ENCODE measurements at regions not wholly inside any gene's neighbourhood (a gene's known extent, or its start where the extent isn't known, plus 50 kb on each side); places are given as distances from the start of the nearest gene placed in this dataset.

- no peak for TF ChIP-seq CTCF (conservative IDR thresholded peaks at IDR 0.05)
- H3K27ac ChIP-seq = no peak overlapping the region
Measured at GRCh38 chr13:62085337-62086229, 669.9 kb upstream of the PCDH20 start.

DNA sequence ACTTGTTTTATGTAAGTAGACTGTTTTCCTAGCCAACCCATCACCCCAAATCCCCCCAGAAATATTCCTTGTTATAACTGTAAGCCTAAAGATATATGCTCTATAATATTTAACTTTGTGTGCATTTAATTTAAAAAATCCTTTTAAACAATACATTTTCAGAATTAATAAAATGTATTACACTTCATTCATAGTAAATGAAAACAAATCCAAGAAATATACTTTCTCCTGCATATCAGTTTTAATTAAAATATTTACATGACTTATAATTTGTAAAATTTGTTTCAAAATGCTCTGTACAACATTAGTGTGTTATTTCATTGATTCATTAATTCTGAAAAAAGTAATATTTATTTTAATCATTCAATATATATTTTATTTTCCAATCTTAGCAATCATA lies 669.1 kb upstream of the PCDH20 start:
- no peak for TF ChIP-seq CTCF (conservative IDR thresholded peaks at IDR 0.05)

DNA sequence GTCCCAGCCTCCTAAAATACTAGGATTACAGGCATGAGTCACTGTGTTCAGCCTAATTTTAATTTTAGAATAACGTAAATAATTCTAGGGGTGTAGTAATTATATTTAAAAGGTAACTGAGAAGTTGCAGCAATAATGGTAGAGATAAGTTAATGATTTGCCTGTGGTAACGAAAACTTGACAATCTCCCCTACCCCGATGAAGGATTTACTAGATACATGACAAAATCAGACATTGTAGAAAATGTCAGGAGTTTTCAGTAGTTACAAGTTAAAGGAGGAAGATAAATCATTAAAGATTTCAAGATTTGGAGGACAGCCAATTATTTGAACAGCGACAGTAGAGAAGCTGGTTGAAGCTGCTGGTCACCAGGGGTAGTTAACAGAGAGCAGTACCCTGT lies 652.2 kb upstream of the PCDH20 start:
- TF ChIP-seq CTCF (conservative IDR thresholded peaks at IDR 0.05) = no peak

More for the DNA sequence above, 669.1 kb upstream of the PCDH20 start:
- no peak overlapping the region for H3K27ac ChIP-seq

GRCh38 chr13:62065016-62065415 lies 649.4 kb upstream of the PCDH20 start:
- H3K27ac ChIP-seq = no peak overlapping the region

More for the DNA sequence above, 652.2 kb upstream of the PCDH20 start:
- no peak overlapping the region for H3K27ac ChIP-seq

DNA sequence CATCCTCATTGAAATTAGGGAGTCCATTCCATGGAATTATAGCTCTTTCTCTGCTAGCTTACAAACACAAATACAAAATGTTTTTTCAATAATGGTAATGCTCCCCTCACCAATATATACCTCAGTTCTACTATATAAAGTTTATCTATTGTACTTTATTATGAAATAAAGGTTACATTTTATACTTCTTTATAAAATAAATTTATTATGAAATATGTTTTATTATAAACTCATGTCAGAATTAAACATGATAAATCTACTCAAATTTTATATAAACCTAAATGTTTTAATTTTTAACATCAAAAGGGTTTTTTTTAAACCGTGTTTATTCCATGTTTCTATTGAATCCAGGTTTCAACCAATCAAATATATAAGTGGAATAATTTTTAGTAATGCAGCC lies 646.1 kb upstream of the PCDH20 start:
- no peak for TF ChIP-seq CTCF (conservative IDR thresholded peaks at IDR 0.05)
- no peak overlapping the region for H3K27ac ChIP-seq

More at GRCh38 chr13:62065016-62065415, 649.4 kb upstream of the PCDH20 start:
- TF ChIP-seq CTCF (conservative IDR thresholded peaks at IDR 0.05) = no peak

- H3K27ac ChIP-seq = no peak overlapping the region
- no peak for TF ChIP-seq CTCF (conservative IDR thresholded peaks at IDR 0.05)
Measured at GRCh38 chr13:62060570-62060969, 644.9 kb upstream of the PCDH20 start.

DNA sequence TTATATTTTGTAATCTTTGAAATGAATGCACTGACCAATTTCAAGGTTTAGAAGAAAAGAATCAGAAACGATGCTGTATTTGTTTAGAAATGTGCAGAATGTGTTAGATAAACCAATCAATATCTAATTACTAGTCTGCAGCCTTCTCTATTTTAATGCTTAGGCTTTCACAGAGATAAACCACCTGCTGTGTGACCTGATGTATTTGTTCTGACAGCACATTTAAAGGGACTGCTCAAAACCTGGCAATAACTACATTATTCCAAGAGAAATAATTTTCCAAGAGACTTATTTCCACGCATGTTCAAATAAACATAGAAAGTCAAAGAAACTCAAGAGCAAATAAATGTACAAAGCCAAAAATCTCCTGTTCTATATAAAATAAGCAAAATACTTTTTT lies 641.6 kb upstream of the PCDH20 start:
- H3K27ac ChIP-seq = no peak overlapping the region
- TF ChIP-seq CTCF (conservative IDR thresholded peaks at IDR 0.05) = no peak
